OCI-LY1 (cell line): ENCODE measurements at regions not wholly inside any gene's neighbourhood (a gene's known extent, or its start where the extent isn't known, plus 50 kb on each side); places are given as distances from the start of the nearest gene placed in this dataset.

ENCODE experiments used
- H2AFZ ChIP-seq: fragments of 200-600 bp; sonication (generic), shearing (Covaris generic); 2 replicates; pipeline ENCODE4 v1.6.0; 2014; ENCODE audit warnings: antibody characterized with exemption, mild to moderate bottlenecking, low read length
- H3F3A ChIP-seq: fragments of 200-600 bp; sonication (generic), shearing (Covaris generic); 2 replicates; pipeline ENCODE4 v1.6.0; 2014; ENCODE audit warnings: mild to moderate bottlenecking, antibody characterized with exemption, low read length, moderate library complexity; ENCODE audit not compliant: insufficient read depth
- H3K27ac ChIP-seq: fragments of 200-600 bp; sonication (generic); 2 replicates; pipeline ENCODE4 v1.5.1; 2014; ENCODE audit warnings: low read length, mixed run types, mild to moderate bottlenecking, low read depth; ENCODE audit not compliant: poor library complexity, severe bottlenecking
- H3K27me3 ChIP-seq: fragments of 200-600 bp; sonication (generic); 2 replicates; pipeline ENCODE4 v1.6.0; 2014; ENCODE audit warnings: antibody characterized with exemption, mild to moderate bottlenecking, low read length, moderate library complexity; ENCODE audit not compliant: insufficient read depth
- H3K36me3 ChIP-seq: fragments of 200-600 bp; sonication (generic); 2 replicates; pipeline ENCODE4 v1.6.1; 2014; ENCODE audit warnings: mild to moderate bottlenecking, antibody characterized with exemption, low read length, moderate library complexity, mixed read lengths; ENCODE audit not compliant: insufficient read depth
- H3K4me1 ChIP-seq: fragments of 200-600 bp; sonication (generic); 2 replicates; pipeline ENCODE4 v1.5.1; 2014; ENCODE audit warnings: mild to moderate bottlenecking, low read length, moderate library complexity; ENCODE audit not compliant: insufficient read depth, severe bottlenecking
- H3K4me2 ChIP-seq: fragments of 200-600 bp; sonication (generic), shearing (Covaris generic); 2 replicates; pipeline ENCODE4 v1.6.1; 2014; ENCODE audit warnings: low read length
- H3K4me3 ChIP-seq: fragments of 200-600 bp; sonication (generic); 2 replicates; pipeline ENCODE4 v1.5.1; 2014; ENCODE audit warnings: low read length, low read depth, mild to moderate bottlenecking, mixed read lengths; ENCODE audit not compliant: poor library complexity, severe bottlenecking
- H3K79me2 ChIP-seq: fragments of 200-600 bp; shearing (Covaris generic); 2 replicates; pipeline ENCODE4 v1.6.1; 2016; ENCODE audit warnings: mixed run types, low read length, mixed read lengths; ENCODE audit not compliant: insufficient read depth
- H3K9ac ChIP-seq: fragments of 200-600 bp; sonication (generic), shearing (Covaris generic); 2 replicates; pipeline ENCODE4 v1.6.1; 2014; ENCODE audit warnings: mild to moderate bottlenecking, low read length, mixed read lengths
- H3K9me2 ChIP-seq: fragments of 200-600 bp; sonication (generic), shearing (Covaris generic); 2 replicates; pipeline ENCODE4 v1.6.1; 2014; ENCODE audit warnings: low read depth, mild to moderate bottlenecking, low read length, mixed read lengths
- H3K9me3 ChIP-seq: fragments of 200-600 bp; shearing (Covaris generic); 2 replicates; pipeline ENCODE4 v1.6.1; 2014; ENCODE audit warnings: low read length, mixed read lengths
- H4K20me1 ChIP-seq: fragments of 200-600 bp; sonication (generic), shearing (Covaris generic); 2 replicates; pipeline ENCODE4 v1.6.0; 2016; ENCODE audit warnings: mild to moderate bottlenecking, low read length; ENCODE audit not compliant: insufficient read depth
- CTCF ChIP-seq: fragments of 200-600 bp; sonication (generic), shearing (Covaris generic); IDR thresholded peaks from 2 replicates; pipeline ENCODE4 v1.5.1; 2017; ENCODE audit warnings: mild to moderate bottlenecking, antibody characterized with exemption, low read length, moderate library complexity, mixed read lengths
- EZH2 ChIP-seq: fragments of 200-600 bp; sonication (generic), shearing (Covaris generic); IDR thresholded peaks from 2 replicates; pipeline ENCODE4 v1.8.0; 2017; ENCODE audit warnings: borderline replicate concordance, mixed run types, mild to moderate bottlenecking, antibody characterized with exemption, low read length, moderate library complexity, mixed read lengths

GRCh38 chr2:185347445-185347844, 391.2 kb upstream of the FSIP2 start:
- H3K79me2 ChIP-seq, result no peaks in the 10 kb centered on the region
- H4K20me1 ChIP-seq, result no peaks in the 10 kb centered on the region
- H2AFZ ChIP-seq, result no peak overlapping the region
- no peaks in the 10 kb centered on the region for H3K36me3 ChIP-seq
- no peak overlapping the region for H3K9ac ChIP-seq
- H3K4me1 ChIP-seq, result no peaks in the 10 kb centered on the region
- H3K27ac ChIP-seq, result no peak overlapping the region
- H3K27me3 ChIP-seq, result no peaks in the 10 kb centered on the region
- H3K9me3 ChIP-seq, result no peaks in the 10 kb centered on the region
- no peak overlapping the region for H3K4me3 ChIP-seq
- no peaks in the 10 kb centered on the region for H3K9me2 ChIP-seq
- no peak for TF ChIP-seq EZH2
- TF ChIP-seq CTCF, result no peak
- H3K4me2 ChIP-seq, result no peak overlapping the region
- no peaks in the 10 kb centered on the region for H3F3A ChIP-seq

GRCh38 chr2:185360776-185361175, 377.8 kb upstream of the FSIP2 start:
- Histone ChIP-seq H3K36me3 (no peaks in the 10 kb centered on the region), H3K4me1 (no peaks in the 10 kb centered on the region), H3K9ac (no peak overlapping the region), H3K4me2 (no peak overlapping the region), H3K4me3 (no peak overlapping the region), H2AFZ (no peak overlapping the region), H4K20me1 (no peaks in the 10 kb centered on the region), H3K27me3 (no peaks in the 10 kb centered on the region), H3K9me2 (no peaks in the 10 kb centered on the region), H3K9me3 (no peaks in the 10 kb centered on the region), H3F3A (no peaks in the 10 kb centered on the region), H3K27ac (no peak overlapping the region), H3K79me2 (no peaks in the 10 kb centered on the region)
- no peak for TF ChIP-seq EZH2

GRCh38 chr2:185372188-185372587, 366.4 kb upstream of the FSIP2 start:
- no peak for TF ChIP-seq EZH2
- TF ChIP-seq CTCF, result no peak
- no peaks in the 10 kb centered on the region for H3F3A ChIP-seq
- H3K27ac ChIP-seq, result no peak overlapping the region
- no peak overlapping the region for H2AFZ ChIP-seq
- no peak overlapping the region for H3K4me2 ChIP-seq
- H3K27me3 ChIP-seq, result no peaks in the 10 kb centered on the region
- H3K9me3 ChIP-seq, result no peaks in the 10 kb centered on the region
- H3K79me2 ChIP-seq, result no peaks in the 10 kb centered on the region
- H3K4me1 ChIP-seq, result no peaks in the 10 kb centered on the region
- no peaks in the 10 kb centered on the region for H3K9me2 ChIP-seq
- H4K20me1 ChIP-seq, result no peaks in the 10 kb centered on the region
- H3K9ac ChIP-seq, result no peak overlapping the region
- H3K36me3 ChIP-seq, result no peaks in the 10 kb centered on the region
- no peak overlapping the region for H3K4me3 ChIP-seq

GRCh38 chr2:185373229-185373628, 365.4 kb upstream of the FSIP2 start:
- H3K27me3 ChIP-seq, result no peaks in the 10 kb centered on the region
- H3K4me3 ChIP-seq, result no peak overlapping the region
- no peak overlapping the region for H3K27ac ChIP-seq
- no peaks in the 10 kb centered on the region for H3K9me2 ChIP-seq
- no peaks in the 10 kb centered on the region for H3F3A ChIP-seq
- H3K9ac ChIP-seq, result no peak overlapping the region
- H3K4me1 ChIP-seq, result no peaks in the 10 kb centered on the region
- H4K20me1 ChIP-seq, result no peaks in the 10 kb centered on the region
- no peaks in the 10 kb centered on the region for H3K9me3 ChIP-seq
- H3K4me2 ChIP-seq, result no peak overlapping the region
- no peak for TF ChIP-seq EZH2
- no peak for TF ChIP-seq CTCF
- H2AFZ ChIP-seq, result no peak overlapping the region
- no peaks in the 10 kb centered on the region for H3K79me2 ChIP-seq
- no peaks in the 10 kb centered on the region for H3K36me3 ChIP-seq
